ENCODE measurements at regions not wholly inside any gene's neighbourhood (a gene's known extent, or its start where the extent isn't known, plus 50 kb on each side); places are given as distances from the start of the nearest gene placed in this dataset.

DNA sequence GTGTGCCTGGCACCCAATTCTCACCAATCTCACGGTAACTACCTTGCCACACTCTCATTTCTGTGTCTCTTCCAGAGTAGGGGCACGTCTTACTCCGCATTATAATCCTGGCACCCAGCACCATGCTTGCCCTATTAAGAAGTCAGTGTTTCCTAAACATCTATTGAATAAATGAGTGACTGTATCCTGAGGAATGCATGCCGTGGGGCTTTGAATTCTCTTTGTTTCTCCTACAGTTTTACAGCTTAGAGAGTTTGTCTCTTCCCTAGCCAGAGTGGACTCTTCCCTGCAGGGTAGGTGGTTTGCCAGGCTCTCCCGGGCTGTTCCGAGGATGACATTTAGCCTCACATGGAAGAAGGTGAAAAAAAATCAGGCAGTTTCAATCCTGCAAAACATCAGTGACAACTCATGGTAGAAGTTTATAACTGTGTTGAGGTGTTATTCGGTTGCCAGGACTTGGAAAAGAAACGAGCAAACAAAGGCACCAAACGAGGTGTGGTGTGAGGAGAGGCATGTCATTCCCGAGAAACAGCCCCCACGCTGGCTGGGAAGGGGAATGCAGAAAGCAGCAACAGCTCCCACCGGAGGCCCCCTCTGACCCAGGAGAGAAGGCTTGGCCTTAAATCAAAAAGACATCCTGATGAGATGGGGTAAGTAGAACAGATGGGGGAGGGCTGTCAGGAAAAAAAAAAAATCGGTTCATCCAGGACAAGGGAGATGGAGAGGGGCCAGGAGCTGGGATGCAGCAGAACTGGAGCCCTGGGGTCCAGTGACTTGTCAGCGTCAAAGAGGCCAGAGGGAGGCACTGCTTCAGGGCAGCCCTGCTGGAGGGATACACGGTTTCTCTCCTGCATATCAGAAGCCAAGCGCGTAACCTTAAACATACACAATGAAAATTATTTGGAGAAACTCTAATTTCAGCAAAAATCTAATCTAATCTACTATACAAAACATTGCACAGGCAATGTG, 168.4 kb upstream of the ARRDC4 start:
- peak; percentile 28 for DNase-seq (ENCODE audit: low spot score)
- no peaks in the 10 kb centered on the region for H3K36me3 Mint-ChIP-seq

DNA sequence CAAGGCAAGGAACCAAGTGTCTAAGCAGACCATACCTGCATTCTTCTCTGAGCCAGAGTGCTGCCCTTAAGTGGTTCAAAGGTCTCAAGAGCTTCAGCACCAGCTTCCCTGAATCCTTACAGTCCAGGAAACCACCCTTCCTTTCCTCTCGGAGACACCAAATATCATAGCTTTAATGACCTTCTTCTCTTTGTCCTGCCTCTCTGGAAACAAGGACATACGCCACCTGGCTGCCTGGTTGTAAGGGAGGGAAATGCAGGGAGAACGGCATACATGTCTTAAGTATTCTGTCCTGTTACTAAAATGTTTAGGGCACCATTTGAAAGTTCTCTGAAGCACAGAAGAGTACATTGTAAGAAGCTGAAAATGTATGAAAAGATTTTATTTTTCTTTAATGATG, 155.6 kb upstream of the ARRDC4 start:
- H3K9me3 Mint-ChIP-seq = peaks cover 9% of the 10 kb centered on the region
- no peaks in the 10 kb centered on the region for H3K4me1 Mint-ChIP-seq
- ATAC-seq = peak; percentile 59
- H3K4me3 Mint-ChIP-seq = no peak overlapping the region
- ChIA-PET CTCF (interaction anchor here (0.6 to 1.4 kb wide), 4 partner anchors 9 to 373 kb away, joined by 3 to 9 read pairs (median 3); no protein-coding TSS in a partner anchor), POLR2A (no interaction called here)
- DNase-seq (ENCODE audit: low spot score) = no peak
- H3K27me3 Mint-ChIP-seq (ENCODE audit: low read depth) = no peaks in the 10 kb centered on the region
- H3K27ac Mint-ChIP-seq = no peak overlapping the region
- no peaks in the 10 kb centered on the region for H3K36me3 Mint-ChIP-seq
- TF ChIP-seq, protein P1, sequence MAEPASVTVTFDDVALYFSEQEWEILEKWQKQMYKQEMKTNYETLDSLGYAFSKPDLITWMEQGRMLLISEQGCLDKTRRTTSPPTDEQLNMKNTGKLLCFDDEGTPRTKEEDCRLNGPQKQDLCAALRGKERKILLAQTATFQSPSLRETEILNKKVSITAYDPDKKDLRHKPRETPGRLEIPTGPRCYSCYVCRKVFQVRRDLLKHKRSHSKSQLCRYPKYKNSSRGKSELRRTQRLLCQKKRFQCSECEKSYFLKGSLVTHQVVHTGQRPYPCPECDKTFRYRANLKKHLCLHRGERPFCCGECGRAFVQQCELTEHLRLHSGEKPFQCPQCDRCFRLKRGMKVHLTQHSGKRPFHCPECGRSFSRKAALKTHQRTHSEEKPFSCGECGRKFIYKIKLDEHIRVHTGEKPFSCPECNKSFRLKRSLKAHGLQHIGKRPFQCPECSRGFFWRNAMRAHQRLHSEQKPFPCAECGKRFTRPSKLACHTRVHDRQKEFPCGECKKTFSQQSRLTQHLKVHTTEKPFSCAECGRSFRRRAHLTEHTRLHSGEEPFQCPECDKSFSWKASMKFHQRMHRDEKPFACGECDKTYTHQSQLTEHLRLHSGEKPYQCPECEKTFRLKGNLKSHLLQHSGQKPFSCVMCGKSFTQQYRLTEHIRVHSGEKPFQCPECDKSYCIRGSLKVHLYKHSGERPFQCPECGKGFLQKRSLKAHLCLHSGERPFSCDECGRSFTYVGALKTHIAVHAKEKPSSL (CRISPR knock-in tag; conservative IDR thresholded peaks at IDR 0.05) = no peak
- no peak for TF ChIP-seq ZNF138 (CRISPR knock-in tag; conservative IDR thresholded peaks at IDR 0.05)
- TF ChIP-seq ATF1 (CRISPR knock-in tag; IDR thresholded peaks at IDR 0.05) = no peak
- TF ChIP-seq FOXJ3 (CRISPR knock-in tag; IDR thresholded peaks at IDR 0.05; ENCODE audit: borderline replicate concordance) = no peak
- TF ChIP-seq EMX1 (CRISPR knock-in tag; IDR thresholded peaks at IDR 0.05) = no peak
- TF ChIP-seq, protein P2, sequence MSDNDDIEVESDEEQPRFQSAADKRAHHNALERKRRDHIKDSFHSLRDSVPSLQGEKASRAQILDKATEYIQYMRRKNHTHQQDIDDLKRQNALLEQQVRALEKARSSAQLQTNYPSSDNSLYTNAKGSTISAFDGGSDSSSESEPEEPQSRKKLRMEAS (CRISPR knock-in tag; IDR thresholded peaks at IDR 0.05) = no peak

More for the DNA sequence above, 168.4 kb upstream of the ARRDC4 start:
- Mint-ChIP-seq H3K27me3 (ENCODE audit: low read depth) (no peaks in the 10 kb centered on the region), H3K4me3 (no peak overlapping the region), H3K9me3 (no peaks in the 10 kb centered on the region), H3K27ac (no peak overlapping the region), H3K4me1 (peaks cover 6% of the 10 kb centered on the region)
- no peak for TF ChIP-seq SMAD3 (CRISPR knock-in tag; IDR thresholded peaks at IDR 0.05; ENCODE audit: borderline replicate concordance)
- TF ChIP-seq, protein P3, sequence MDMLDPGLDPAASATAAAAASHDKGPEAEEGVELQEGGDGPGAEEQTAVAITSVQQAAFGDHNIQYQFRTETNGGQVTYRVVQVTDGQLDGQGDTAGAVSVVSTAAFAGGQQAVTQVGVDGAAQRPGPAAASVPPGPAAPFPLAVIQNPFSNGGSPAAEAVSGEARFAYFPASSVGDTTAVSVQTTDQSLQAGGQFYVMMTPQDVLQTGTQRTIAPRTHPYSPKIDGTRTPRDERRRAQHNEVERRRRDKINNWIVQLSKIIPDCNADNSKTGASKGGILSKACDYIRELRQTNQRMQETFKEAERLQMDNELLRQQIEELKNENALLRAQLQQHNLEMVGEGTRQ (CRISPR knock-in tag; IDR thresholded peaks at IDR 0.05) = no peak
- TF ChIP-seq, protein P4, sequence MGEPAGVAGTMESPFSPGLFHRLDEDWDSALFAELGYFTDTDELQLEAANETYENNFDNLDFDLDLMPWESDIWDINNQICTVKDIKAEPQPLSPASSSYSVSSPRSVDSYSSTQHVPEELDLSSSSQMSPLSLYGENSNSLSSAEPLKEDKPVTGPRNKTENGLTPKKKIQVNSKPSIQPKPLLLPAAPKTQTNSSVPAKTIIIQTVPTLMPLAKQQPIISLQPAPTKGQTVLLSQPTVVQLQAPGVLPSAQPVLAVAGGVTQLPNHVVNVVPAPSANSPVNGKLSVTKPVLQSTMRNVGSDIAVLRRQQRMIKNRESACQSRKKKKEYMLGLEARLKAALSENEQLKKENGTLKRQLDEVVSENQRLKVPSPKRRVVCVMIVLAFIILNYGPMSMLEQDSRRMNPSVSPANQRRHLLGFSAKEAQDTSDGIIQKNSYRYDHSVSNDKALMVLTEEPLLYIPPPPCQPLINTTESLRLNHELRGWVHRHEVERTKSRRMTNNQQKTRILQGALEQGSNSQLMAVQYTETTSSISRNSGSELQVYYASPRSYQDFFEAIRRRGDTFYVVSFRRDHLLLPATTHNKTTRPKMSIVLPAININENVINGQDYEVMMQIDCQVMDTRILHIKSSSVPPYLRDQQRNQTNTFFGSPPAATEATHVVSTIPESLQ (CRISPR knock-in tag; IDR thresholded peaks at IDR 0.05) = no peak
- no peak for TF ChIP-seq ZNF263 (CRISPR knock-in tag; IDR thresholded peaks at IDR 0.05; ENCODE audit: low read depth)
- TF ChIP-seq, protein P5, sequence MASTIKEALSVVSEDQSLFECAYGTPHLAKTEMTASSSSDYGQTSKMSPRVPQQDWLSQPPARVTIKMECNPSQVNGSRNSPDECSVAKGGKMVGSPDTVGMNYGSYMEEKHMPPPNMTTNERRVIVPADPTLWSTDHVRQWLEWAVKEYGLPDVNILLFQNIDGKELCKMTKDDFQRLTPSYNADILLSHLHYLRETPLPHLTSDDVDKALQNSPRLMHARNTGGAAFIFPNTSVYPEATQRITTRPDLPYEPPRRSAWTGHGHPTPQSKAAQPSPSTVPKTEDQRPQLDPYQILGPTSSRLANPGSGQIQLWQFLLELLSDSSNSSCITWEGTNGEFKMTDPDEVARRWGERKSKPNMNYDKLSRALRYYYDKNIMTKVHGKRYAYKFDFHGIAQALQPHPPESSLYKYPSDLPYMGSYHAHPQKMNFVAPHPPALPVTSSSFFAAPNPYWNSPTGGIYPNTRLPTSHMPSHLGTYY (CRISPR knock-in tag; IDR thresholded peaks at IDR 0.05) = no peak
- TF ChIP-seq TEAD1 (CRISPR knock-in tag; IDR thresholded peaks at IDR 0.05) = no peak
- TF ChIP-seq SMAD4 (CRISPR knock-in tag; IDR thresholded peaks at IDR 0.05) = no peak
- TF ChIP-seq, protein P6, sequence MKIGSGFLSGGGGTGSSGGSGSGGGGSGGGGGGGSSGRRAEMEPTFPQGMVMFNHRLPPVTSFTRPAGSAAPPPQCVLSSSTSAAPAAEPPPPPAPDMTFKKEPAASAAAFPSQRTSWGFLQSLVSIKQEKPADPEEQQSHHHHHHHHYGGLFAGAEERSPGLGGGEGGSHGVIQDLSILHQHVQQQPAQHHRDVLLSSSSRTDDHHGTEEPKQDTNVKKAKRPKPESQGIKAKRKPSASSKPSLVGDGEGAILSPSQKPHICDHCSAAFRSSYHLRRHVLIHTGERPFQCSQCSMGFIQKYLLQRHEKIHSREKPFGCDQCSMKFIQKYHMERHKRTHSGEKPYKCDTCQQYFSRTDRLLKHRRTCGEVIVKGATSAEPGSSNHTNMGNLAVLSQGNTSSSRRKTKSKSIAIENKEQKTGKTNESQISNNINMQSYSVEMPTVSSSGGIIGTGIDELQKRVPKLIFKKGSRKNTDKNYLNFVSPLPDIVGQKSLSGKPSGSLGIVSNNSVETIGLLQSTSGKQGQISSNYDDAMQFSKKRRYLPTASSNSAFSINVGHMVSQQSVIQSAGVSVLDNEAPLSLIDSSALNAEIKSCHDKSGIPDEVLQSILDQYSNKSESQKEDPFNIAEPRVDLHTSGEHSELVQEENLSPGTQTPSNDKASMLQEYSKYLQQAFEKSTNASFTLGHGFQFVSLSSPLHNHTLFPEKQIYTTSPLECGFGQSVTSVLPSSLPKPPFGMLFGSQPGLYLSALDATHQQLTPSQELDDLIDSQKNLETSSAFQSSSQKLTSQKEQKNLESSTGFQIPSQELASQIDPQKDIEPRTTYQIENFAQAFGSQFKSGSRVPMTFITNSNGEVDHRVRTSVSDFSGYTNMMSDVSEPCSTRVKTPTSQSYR (CRISPR knock-in tag; IDR thresholded peaks at IDR 0.05) = no peak
- TF ChIP-seq, protein P7, sequence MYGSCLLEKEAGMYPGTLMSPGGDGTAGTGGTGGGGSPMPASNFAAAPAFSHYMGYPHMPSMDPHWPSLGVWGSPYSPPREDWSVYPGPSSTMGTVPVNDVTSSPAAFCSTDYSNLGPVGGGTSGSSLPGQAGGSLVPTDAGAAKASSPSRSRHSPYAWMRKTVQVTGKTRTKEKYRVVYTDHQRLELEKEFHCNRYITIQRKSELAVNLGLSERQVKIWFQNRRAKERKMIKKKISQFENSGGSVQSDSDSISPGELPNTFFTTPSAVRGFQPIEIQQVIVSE (CRISPR knock-in tag; IDR thresholded peaks at IDR 0.05; ENCODE audit: borderline replicate concordance) = no peak
- no peak for TF ChIP-seq JAZF1 (CRISPR knock-in tag; IDR thresholded peaks at IDR 0.05)
- no peak for TF ChIP-seq TP53 (CRISPR knock-in tag; IDR thresholded peaks at IDR 0.05)
- no peak for TF ChIP-seq ZNF138 (CRISPR knock-in tag; conservative IDR thresholded peaks at IDR 0.05)
- no peak for TF ChIP-seq GABPB1 (CRISPR knock-in tag; IDR thresholded peaks at IDR 0.05)
- TF ChIP-seq, protein P8, sequence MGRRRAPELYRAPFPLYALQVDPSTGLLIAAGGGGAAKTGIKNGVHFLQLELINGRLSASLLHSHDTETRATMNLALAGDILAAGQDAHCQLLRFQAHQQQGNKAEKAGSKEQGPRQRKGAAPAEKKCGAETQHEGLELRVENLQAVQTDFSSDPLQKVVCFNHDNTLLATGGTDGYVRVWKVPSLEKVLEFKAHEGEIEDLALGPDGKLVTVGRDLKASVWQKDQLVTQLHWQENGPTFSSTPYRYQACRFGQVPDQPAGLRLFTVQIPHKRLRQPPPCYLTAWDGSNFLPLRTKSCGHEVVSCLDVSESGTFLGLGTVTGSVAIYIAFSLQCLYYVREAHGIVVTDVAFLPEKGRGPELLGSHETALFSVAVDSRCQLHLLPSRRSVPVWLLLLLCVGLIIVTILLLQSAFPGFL (CRISPR knock-in tag; IDR thresholded peaks at IDR 0.05; ENCODE audit: borderline replicate concordance) = no peak
- no peak for TF ChIP-seq NFE2L1 (CRISPR knock-in tag; IDR thresholded peaks at IDR 0.05)
- peak; percentile 83 for ATAC-seq
- ChIA-PET CTCF (interaction anchor here (0.6 to 1.4 kb wide), 4 partner anchors 9 to 386 kb away, joined by 3 read pairs; no protein-coding TSS in a partner anchor), POLR2A (no interaction called here)

Measured in WTC11 (cell line).